GM08714 (cell line): ENCODE measurements at regions not wholly inside any gene's neighbourhood (a gene's known extent, or its start where the extent isn't known, plus 50 kb on each side); places are given as distances from the start of the nearest gene placed in this dataset.
"Not testable (repeated sequence)": the region's sequence is repeated elsewhere in the genome, so short reads cannot be mapped to it uniquely, and the experiment has no call there.

Experiments used
- H3K4me3 ChIP-seq: fragments of 200-500 bp; sonication (Bioruptor generic); 2 replicates; pipeline ENCODE4 v1.5.1; 2014; ENCODE audit warnings: mild to moderate bottlenecking, low read length, inconsistent platforms
- ZNF274 ChIP-seq: IDR thresholded peaks from 2 replicates; pipeline ENCODE4 v1.6.1; 2012; ENCODE audit warnings: mild to moderate bottlenecking, low read depth, low read length

GRCh38 chr6:92125681-92126080 lies 1293.7 kb downstream of the EPHA7 start:
- H3K4me3 ChIP-seq = no peak overlapping the region
- no peak for TF ChIP-seq ZNF274

GRCh38 chr6:92124200-92124651 lies 1295.1 kb downstream of the EPHA7 start:
- TF ChIP-seq ZNF274 = no peak
- H3K4me3 ChIP-seq = no peak overlapping the region

GRCh38 chr6:92122746-92123145 lies 1296.6 kb downstream of the EPHA7 start:
- no peak overlapping the region for H3K4me3 ChIP-seq
- TF ChIP-seq ZNF274 = no peak

DNA sequence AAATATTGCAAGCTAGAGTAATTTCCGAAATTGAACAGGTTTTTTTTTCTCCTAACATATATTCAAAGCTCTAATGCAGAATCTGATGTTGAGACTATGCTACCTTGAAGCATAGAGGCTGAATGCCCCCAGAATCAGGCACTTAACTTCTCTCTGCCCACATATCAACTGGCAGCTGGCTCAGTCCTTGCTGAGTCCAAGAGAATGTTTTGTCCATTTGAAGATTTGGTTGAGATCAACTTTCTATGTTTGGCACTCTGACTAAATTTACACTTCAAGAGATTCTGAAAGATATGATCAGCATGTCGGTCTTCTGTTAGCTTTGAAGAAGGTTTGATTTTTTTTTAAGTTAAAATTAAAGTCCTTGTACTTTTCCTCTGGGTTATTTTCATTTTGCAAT lies 1298.1 kb downstream of the EPHA7 start:
- TF ChIP-seq ZNF274 = no peak
- no peak overlapping the region for H3K4me3 ChIP-seq

GRCh38 chr6:92117800-92118199 lies 1301.6 kb downstream of the EPHA7 start:
- H3K4me3 ChIP-seq = no peak overlapping the region
- TF ChIP-seq ZNF274 = no peak

DNA sequence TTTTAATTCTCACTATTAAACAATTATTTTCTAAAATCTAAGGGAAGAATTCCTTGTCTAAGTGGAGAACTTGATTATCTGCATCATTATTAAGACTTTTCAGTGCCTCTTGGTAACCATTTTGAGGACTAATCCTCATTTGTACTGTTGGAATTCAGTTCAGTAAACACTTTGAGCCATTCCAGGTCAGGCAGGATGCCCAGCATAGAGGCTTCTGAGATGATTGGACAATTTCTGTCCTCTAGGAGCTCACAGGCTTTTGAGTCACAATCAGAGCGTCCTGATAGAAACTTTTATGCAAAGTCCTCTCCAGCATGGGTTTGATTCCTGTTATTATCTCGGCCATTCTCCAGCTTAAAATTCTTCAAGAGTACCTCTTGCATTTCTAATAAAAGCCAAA lies 1304.6 kb downstream of the EPHA7 start:
- no peak overlapping the region for H3K4me3 ChIP-seq
- no peak for TF ChIP-seq ZNF274

- H3K4me3 ChIP-seq = no peak overlapping the region
- TF ChIP-seq ZNF274 = no peak
These were observed 1305.2 kb downstream of the EPHA7 start for GRCh38 chr6:92114091-92114675.

GRCh38 chr6:92111386-92111785 lies 1308.0 kb downstream of the EPHA7 start:
- H3K4me3 ChIP-seq = no peak overlapping the region
- no peak for TF ChIP-seq ZNF274

DNA sequence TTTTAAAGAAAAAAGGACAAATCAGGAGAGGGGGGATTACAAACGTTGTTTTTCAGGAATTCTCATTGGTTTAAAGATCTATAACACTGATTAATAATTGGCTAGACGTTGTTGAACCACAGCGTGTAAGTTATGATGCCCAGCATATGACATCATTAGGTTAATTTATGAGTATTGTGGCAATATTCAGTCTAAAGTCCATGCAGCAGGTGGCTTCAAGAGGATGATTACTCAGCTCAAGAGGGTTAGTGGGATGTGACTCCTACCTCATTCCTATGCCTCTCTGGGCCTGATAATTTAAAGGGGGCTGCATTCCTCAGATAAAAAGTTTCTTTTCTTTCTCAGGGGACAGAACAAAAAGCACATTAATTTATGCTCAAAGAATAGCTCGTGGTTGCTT lies 1309.0 kb downstream of the EPHA7 start:
- no peak overlapping the region for H3K4me3 ChIP-seq
- TF ChIP-seq ZNF274 = no peak

DNA sequence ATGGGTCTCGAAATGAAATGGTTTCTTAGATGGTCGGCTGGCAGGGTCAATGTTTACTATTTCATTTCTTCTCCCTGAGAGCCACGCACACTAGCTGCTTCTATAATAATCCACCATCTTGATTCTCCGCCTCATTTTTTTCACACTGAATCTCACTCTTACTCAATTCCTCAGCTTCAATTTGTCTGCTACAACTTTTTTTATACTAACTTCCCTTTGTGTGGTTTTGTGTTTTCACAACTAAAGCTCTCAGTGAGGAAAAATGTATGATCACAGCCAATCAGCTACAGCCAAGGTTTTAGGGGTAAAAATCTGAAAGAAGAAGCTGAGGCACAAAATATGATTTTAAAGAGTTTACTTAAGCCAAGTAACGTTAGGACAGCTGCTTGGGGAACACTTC lies 1309.4 kb downstream of the EPHA7 start:
- no peak for TF ChIP-seq ZNF274
- H3K4me3 ChIP-seq = no peak overlapping the region

GRCh38 chr6:92109256-92109655 lies 1310.1 kb downstream of the EPHA7 start:
- TF ChIP-seq ZNF274 = no peak
- no peak overlapping the region for H3K4me3 ChIP-seq

DNA sequence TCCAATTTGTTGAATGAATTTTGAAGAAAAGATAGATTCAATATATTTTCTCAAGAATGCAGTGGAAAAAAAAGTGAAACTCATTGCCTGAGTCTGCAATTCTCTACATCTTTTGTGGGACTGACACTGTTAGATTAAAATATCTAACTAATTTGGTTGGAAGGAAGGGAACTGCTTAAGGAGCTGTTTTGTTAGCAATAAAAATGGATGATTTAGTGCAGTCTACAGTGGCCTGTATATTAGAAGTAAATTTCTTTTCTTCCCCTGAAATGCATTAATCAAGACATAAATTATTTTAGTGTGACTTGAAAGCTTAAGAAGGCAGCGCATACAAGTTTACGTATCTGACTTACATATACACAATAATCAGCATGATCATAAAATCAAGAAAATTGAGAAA lies 1332.6 kb downstream of the EPHA7 start:
- no peak for TF ChIP-seq ZNF274

GRCh38 chr6:92083914-92084313 lies 1335.4 kb downstream of the EPHA7 start:
- H3K4me3 ChIP-seq = not testable (repeated sequence)

More for the DNA sequence above, 1332.6 kb downstream of the EPHA7 start:
- no peak overlapping the region for H3K4me3 ChIP-seq

DNA sequence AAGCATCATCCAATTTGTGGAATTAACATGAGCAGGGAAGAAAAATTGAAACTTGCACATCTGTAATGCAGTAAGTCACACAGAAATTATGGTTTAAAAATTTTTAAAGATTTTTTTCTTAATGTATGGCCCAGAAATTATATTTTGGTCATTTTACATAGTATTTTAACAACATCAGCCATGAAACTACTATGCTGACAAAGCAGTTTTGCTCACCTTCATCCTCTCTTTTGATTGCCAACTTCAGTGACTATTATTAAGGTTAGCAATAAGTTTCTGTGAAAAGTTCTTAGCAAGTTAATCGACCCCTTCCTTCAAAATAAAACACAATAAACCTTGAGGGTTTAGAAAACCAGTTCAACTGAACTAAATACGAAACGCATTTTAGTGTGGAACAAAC lies 1347.0 kb downstream of the EPHA7 start:
- no peak for TF ChIP-seq ZNF274
- H3K4me3 ChIP-seq = no peak overlapping the region

GRCh38 chr6:92069781-92070180 lies 1349.6 kb downstream of the EPHA7 start:
- TF ChIP-seq ZNF274 = no peak
- no peak overlapping the region for H3K4me3 ChIP-seq

GRCh38 chr6:92052513-92052912 lies 1366.8 kb downstream of the EPHA7 start:
- TF ChIP-seq ZNF274 = no peak
- no peak overlapping the region for H3K4me3 ChIP-seq

- TF ChIP-seq ZNF274 = no peak
- no peak overlapping the region for H3K4me3 ChIP-seq
These were observed 1369.1 kb downstream of the EPHA7 start for GRCh38 chr6:92050216-92050615.
